Vagina (tissue), 2 donors: ENCODE measurements at regions not wholly inside any gene's neighbourhood (a gene's known extent, or its start where the extent isn't known, plus 50 kb on each side); places are given as distances from the start of the nearest gene placed in this dataset.

Experiments used
- CTCF ChIP-seq, 3 experiments: fragments of 450-650 bp in 2 of 3; fragments of 200-600 bp in 1 of 3; sonication (generic) in 1 of 3; IDR thresholded peaks; one replicate each; pipeline ENCODE4 v1.5.1; 2017 to 2019; ENCODE audit warnings: antibody characterized with exemption in 3 of 3, mild to moderate bottlenecking in 2 of 3, moderate library complexity in 2 of 3
- POLR2AphosphoS5 ChIP-seq, 2 donors: sonication (generic); formaldehyde crosslinking; IDR thresholded peaks; one replicate each; pipeline ENCODE4 v1.9.0; 2017; ENCODE audit warnings: antibody characterized with exemption in 2 of 2, mild to moderate bottlenecking in 2 of 2, low read depth in 1 of 2; ENCODE audit not compliant: insufficient read depth in 1 of 2

DNA sequence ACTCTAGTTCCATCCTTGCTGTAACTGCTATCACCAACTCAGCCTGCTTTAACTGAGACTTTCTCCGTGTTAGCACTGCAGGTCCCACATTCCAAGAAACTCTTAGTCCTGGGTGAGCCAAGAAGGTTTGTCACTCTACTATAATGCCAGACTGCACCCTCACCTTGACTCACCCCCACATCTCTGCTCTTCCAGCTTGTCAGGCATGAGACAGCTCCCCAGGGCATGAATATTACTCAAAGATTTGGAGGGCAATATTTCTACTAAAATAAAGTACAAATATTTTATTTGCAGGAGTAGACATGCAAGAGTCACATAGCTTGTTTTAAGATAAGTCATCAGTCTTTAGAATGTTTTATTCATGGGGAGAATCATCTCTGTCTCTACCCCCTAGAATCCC is 110.2 kb downstream of the MATN1 start:
- TF ChIP-seq CTCF (IDR thresholded peaks at IDR 0.05) (no peak), POLR2AphosphoS5 (IDR thresholded peaks at IDR 0.05; ENCODE audit: insufficient read depth in 1 of 2, low read depth in 1 of 2) (no peak)
